Type B pancreatic cell (in vitro differentiated cells): ENCODE measurements at regions not wholly inside any gene's neighbourhood (a gene's known extent, or its start where the extent isn't known, plus 50 kb on each side); places are given as distances from the start of the nearest gene placed in this dataset.

ENCODE experiments used
- DNase-seq: peaks from one replicate; pipeline ENCODE4 v3.0.0; 2021; ENCODE audit warnings: mixed read lengths; ENCODE audit not compliant: unreplicated experiment; ENCODE audit errors: extremely low spot score
- H3K27ac Mint-ChIP-seq: 2 replicates; pipeline ENCODE4 v1.8.0; 2021; ENCODE audit warnings: mild to moderate bottlenecking, mixed read lengths
- H3K27me3 Mint-ChIP-seq: 2 replicates; pipeline ENCODE4 v1.8.0; 2021; ENCODE audit warnings: mixed read lengths
- H3K36me3 Mint-ChIP-seq: 2 replicates; pipeline ENCODE4 v1.8.0; 2021; ENCODE audit warnings: mixed read lengths
- H3K4me1 Mint-ChIP-seq: one replicate; pipeline ENCODE4 v1.8.0; 2021; ENCODE audit warnings: mixed read lengths; ENCODE audit not compliant: unreplicated experiment
- H3K4me3 Mint-ChIP-seq: 2 replicates; pipeline ENCODE4 v1.8.0; 2021; ENCODE audit warnings: mild to moderate bottlenecking, mixed read lengths
- H3K9me3 Mint-ChIP-seq: 2 replicates; pipeline ENCODE4 v1.8.0; 2021; ENCODE audit warnings: mixed read lengths
- CTCF ChIP-seq: fragments of 200-600 bp; sonication (generic); conservative IDR thresholded peaks from 2 replicates; pipeline ENCODE4 v1.5.0; 2021; ENCODE audit warnings: antibody characterized with exemption, mild to moderate bottlenecking

DNA sequence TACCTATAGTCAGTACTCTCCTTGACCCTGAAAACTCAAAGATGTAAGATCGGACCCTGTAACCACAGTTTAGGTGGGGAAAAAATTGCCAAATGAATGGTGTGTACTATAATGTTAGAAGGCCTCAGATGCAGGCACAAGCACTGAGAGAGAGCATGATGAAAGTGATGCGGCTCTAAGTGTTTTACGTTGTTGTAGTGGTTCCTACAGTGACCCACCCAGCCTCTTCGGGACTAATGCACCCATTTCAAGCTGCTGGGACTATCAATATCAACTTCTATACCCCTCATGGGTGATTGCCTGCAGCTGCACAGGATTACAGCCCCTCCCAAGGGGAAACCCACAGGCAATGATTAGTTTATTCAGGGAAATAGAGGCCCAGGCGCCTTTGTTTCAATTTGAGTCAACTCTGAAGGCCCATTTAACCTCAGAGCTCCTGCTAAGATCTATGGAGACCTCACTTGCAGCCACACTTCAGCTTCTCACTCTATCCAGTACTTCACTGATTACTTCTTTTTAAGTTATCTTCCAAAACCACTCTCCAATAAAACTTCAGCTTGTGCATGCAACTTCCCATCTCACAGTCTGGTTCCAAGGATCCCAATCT is 340.7 kb downstream of the NR2F1-AS1 start:
- DNase-seq = no peak

DNA sequence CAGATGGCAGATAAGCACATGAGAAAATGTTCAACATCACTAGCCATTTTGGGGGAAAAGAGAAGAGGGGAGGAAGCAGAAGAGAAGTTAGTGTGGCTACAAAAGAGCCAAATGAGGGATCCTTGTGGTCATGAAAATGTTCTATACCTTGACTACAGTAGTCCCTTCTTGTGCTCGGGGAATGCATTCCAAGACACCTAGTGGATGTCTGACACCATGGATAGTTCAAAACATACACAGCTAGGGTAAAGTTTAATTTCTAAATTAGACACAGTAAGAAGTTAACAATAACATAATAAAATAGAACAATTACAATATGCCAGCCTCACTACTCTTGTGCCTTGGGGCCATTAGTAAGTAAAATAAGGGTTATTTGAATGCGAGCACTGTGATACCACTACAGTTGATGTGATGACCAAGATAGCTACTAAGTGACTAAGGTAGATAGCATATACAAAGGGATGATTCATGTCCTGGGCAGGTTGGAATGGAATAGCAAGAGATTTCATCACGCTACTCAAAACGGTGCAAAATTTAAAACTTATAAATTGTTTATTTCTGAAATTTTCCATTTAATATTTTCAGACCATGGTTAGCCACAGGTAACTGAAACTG is 344.1 kb downstream of the NR2F1-AS1 start:
- TF ChIP-seq CTCF = no peak
- H3K27me3 Mint-ChIP-seq = peaks cover 4% of the 10 kb centered on the region
- no peak for DNase-seq
- peaks cover 5% of the 10 kb centered on the region for H3K4me1 Mint-ChIP-seq
- no peak overlapping the region for H3K4me3 Mint-ChIP-seq
- no peaks in the 10 kb centered on the region for H3K9me3 Mint-ChIP-seq
- H3K36me3 Mint-ChIP-seq = no peaks in the 10 kb centered on the region
- no peak overlapping the region for H3K27ac Mint-ChIP-seq

More for the DNA sequence above, 340.7 kb downstream of the NR2F1-AS1 start:
- H3K4me3 Mint-ChIP-seq = no peak overlapping the region
- no peak for TF ChIP-seq CTCF
- H3K4me1 Mint-ChIP-seq = peaks cover 15% of the 10 kb centered on the region
- no peaks in the 10 kb centered on the region for H3K36me3 Mint-ChIP-seq
- no peak overlapping the region for H3K27ac Mint-ChIP-seq
- H3K9me3 Mint-ChIP-seq = no peaks in the 10 kb centered on the region
- peaks cover 8% of the 10 kb centered on the region for H3K27me3 Mint-ChIP-seq

GRCh38 chr5:93235761-93236160 is 345.3 kb downstream of the NR2F1-AS1 start:
- no peak for TF ChIP-seq CTCF
- no peak overlapping the region for H3K27ac Mint-ChIP-seq
- peaks cover 4% of the 10 kb centered on the region for H3K27me3 Mint-ChIP-seq
- no peak for DNase-seq
- no peaks in the 10 kb centered on the region for H3K36me3 Mint-ChIP-seq
- H3K9me3 Mint-ChIP-seq = no peaks in the 10 kb centered on the region
- H3K4me1 Mint-ChIP-seq = no peaks in the 10 kb centered on the region
- H3K4me3 Mint-ChIP-seq = no peak overlapping the region

- Mint-ChIP-seq H3K36me3 (no peaks in the 10 kb centered on the region), H3K9me3 (no peaks in the 10 kb centered on the region), H3K27me3 (peaks cover 2% of the 10 kb centered on the region), H3K27ac (no peak overlapping the region), H3K4me3 (no peak overlapping the region), H3K4me1 (no peaks in the 10 kb centered on the region)
- no peak for TF ChIP-seq CTCF
- no peak for DNase-seq
These were observed 354.8 kb downstream of the NR2F1-AS1 start for GRCh38 chr5:93226202-93226735.

- H3K9me3 Mint-ChIP-seq = no peaks in the 10 kb centered on the region
These were observed 355.3 kb downstream of the NR2F1-AS1 start for GRCh38 chr5:93225748-93226147.

More at GRCh38 chr5:93225748-93226147, 355.3 kb downstream of the NR2F1-AS1 start:
- Mint-ChIP-seq H3K27me3 (peaks cover 2% of the 10 kb centered on the region), H3K4me1 (no peaks in the 10 kb centered on the region), H3K36me3 (no peaks in the 10 kb centered on the region), H3K27ac (no peak overlapping the region), H3K4me3 (no peak overlapping the region)
- no peak for TF ChIP-seq CTCF
- no peak for DNase-seq
